ENCODE measurements at regions not wholly inside any gene's neighbourhood (a gene's known extent, or its start where the extent isn't known, plus 50 kb on each side); places are given as distances from the start of the nearest gene placed in this dataset.

DNA sequence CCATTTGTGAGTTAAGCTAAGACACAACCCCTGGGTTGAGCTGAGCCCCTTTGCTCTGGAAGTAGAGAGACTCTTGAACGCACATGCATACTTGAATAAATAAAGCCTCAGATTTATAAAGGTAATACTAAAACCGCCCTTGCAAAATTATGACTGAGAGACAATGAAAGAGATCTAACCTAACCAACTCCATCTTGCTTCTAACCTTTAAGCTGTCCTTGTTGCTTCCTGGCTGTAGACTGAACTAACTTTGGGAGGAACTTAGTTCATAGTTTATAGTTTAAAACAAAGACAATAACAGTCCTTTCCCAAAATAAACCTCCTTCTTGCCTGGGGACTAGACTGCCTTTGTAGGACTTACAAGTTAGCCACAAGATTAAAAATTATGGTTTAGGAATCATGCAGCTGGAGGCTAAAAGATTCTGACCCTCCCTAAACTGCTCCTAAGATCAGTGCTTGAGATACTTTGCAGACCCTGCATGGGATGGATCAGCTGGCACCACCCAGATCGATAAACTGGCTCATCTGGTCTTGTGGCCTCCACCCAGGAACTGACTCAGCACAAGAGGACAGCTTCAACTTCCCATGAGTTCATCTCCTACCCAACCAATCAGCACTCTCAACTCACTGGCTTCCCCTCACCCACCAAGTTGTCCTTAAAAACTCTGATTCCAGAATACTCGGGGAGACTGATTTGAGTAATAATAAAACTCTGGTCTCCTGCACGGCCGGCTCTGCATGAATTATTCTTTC, 240.2 kb upstream of the SLC14A2 start:
- H3K27ac ChIP-seq, result no peak overlapping the region
- TF ChIP-seq ZFX (IDR thresholded peaks at IDR 0.05) (no peak), CTCF (conservative IDR thresholded peaks at IDR 0.05) (no peak)

- H3K27ac ChIP-seq, result no peak overlapping the region
- TF ChIP-seq CTCF (conservative IDR thresholded peaks at IDR 0.05) (no peak), ZFX (IDR thresholded peaks at IDR 0.05) (no peak)
Measured at GRCh38 chr18:45376193-45376592, 239.1 kb upstream of the SLC14A2 start.

GRCh38 chr18:45378308-45378707, 237.0 kb upstream of the SLC14A2 start:
- TF ChIP-seq CTCF (conservative IDR thresholded peaks at IDR 0.05), result no peak
- no peak for TF ChIP-seq ZFX (IDR thresholded peaks at IDR 0.05)
- H3K27ac ChIP-seq, result no peak overlapping the region

DNA sequence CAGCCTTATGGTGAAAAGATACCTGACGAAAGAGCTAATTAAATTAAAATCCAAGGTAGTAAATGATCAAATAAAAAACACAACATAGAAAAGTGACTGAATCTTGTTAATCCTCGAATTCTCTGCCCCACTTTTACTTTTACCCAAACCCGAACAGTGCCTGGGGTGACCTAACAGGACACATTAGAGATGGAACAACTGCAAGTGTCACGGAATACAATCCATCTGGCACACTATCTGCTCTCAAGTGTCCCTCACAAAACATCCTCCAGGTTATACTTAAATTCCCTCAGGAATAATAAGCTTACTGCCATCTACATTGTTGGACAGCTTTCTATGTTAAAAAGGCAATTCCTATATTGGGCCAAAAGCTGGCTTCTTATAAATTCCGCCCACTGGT, 236.3 kb upstream of the SLC14A2 start:
- no peak for TF ChIP-seq ZFX (IDR thresholded peaks at IDR 0.05)
- no peak for TF ChIP-seq CTCF (conservative IDR thresholded peaks at IDR 0.05)
- H3K27ac ChIP-seq, result no peak overlapping the region

- TF ChIP-seq ZFX (IDR thresholded peaks at IDR 0.05) (no peak), CTCF (conservative IDR thresholded peaks at IDR 0.05) (no peak)
Measured at GRCh38 chr18:45379903-45380302, 235.4 kb upstream of the SLC14A2 start.

GRCh38 chr18:45381282-45381681, 234.0 kb upstream of the SLC14A2 start:
- TF ChIP-seq ZFX (IDR thresholded peaks at IDR 0.05) (no peak), CTCF (conservative IDR thresholded peaks at IDR 0.05) (no peak)
- H3K27ac ChIP-seq, result no peak overlapping the region

More at GRCh38 chr18:45379903-45380302, 235.4 kb upstream of the SLC14A2 start:
- H3K27ac ChIP-seq, result no peak overlapping the region

GRCh38 chr18:45383228-45383627, 232.0 kb upstream of the SLC14A2 start:
- TF ChIP-seq ZFX (IDR thresholded peaks at IDR 0.05) (no peak), CTCF (conservative IDR thresholded peaks at IDR 0.05) (no peak)
- no peak overlapping the region for H3K27ac ChIP-seq

Measured in C4-2B (cell line).